ENCODE measurements at regions not wholly inside any gene's neighbourhood (a gene's known extent, or its start where the extent isn't known, plus 50 kb on each side); places are given as distances from the start of the nearest gene placed in this dataset.

DNA sequence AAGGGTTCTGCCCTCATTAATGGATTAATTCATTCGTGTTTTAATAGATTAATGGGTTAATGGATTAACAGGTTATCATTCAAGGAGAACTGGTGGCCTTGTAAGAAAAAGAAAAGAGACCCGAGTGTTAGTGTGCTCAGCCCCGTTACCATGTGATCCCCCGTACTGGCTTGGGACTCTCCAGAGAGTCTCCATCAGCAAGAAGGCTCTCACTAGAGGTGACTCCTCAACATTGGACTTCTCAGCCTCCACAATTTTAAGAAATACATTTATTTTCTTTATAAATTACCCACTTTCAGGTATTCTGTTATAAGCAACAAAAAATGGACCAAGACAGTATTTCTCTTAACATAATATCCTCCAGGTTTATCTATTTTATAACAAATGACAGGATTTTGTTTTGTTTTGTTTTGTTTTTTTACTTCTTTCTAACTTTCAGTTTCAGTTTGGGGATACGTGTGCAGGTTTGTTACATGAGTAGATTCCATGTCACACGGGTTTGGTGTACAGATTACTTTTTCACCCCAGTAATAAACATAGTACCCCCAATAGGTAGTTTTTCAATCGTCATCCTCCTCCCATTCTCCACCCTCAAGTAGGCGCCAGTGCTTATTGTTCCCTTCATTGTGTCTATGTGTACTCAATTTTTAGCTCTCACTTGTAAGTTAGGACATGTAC lies 456.1 kb downstream of the DNAH5 start:
- TF ChIP-seq, protein P1, sequence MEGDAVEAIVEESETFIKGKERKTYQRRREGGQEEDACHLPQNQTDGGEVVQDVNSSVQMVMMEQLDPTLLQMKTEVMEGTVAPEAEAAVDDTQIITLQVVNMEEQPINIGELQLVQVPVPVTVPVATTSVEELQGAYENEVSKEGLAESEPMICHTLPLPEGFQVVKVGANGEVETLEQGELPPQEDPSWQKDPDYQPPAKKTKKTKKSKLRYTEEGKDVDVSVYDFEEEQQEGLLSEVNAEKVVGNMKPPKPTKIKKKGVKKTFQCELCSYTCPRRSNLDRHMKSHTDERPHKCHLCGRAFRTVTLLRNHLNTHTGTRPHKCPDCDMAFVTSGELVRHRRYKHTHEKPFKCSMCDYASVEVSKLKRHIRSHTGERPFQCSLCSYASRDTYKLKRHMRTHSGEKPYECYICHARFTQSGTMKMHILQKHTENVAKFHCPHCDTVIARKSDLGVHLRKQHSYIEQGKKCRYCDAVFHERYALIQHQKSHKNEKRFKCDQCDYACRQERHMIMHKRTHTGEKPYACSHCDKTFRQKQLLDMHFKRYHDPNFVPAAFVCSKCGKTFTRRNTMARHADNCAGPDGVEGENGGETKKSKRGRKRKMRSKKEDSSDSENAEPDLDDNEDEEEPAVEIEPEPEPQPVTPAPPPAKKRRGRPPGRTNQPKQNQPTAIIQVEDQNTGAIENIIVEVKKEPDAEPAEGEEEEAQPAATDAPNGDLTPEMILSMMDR (IDR thresholded peaks at IDR 0.05; ENCODE audit: low read depth, low read length, poor library complexity, severe bottlenecking) = no peak
- no peak for TF ChIP-seq EZH2phosphoT487 (IDR thresholded peaks at IDR 0.05; ENCODE audit: borderline replicate concordance, low read length)

Data from DOHH2 (cell line).